Left lung (tissue), 4 donors: ENCODE measurements at regions not wholly inside any gene's neighbourhood (a gene's known extent, or its start where the extent isn't known, plus 50 kb on each side); places are given as distances from the start of the nearest gene placed in this dataset.

Source experiments
- ATAC-seq: fragments of 200-7000 bp; cut with Tn5 transposase; one replicate; pipeline ENCODE4 v1.9.1; 2020; ENCODE audit warnings: moderate library complexity
- DNase-seq, 4 donors: peaks; one replicate each; pipeline ENCODE4 v3.0.0-alpha.2; 2013 to 2020
- H3K27ac ChIP-seq, 2 donors: fragments of 200-600 bp; sonication (generic) in 1 of 2; one replicate each; pipeline versions ENCODE4 v1.5.0 to v1.8.0; 2020 to 2021
- H3K27me3 ChIP-seq, 2 donors: fragments of 200-600 bp; sonication (generic) in 1 of 2; one replicate each; pipeline versions ENCODE4 v1.5.0 to v1.8.0; 2020 to 2021
- H3K36me3 ChIP-seq, 2 donors: fragments of 200-600 bp; sonication (generic) in 1 of 2; one replicate each; pipeline versions ENCODE4 v1.5.0 to v1.8.0; 2020 to 2021
- H3K4me1 ChIP-seq, 2 donors: fragments of 200-600 bp; one replicate each; pipeline ENCODE4 v1.8.0; 2021
- H3K4me3 ChIP-seq, 2 donors: fragments of 200-600 bp; sonication (generic) in 1 of 2; one replicate each; pipeline versions ENCODE4 v1.5.0 to v1.8.0; 2020 to 2021; ENCODE audit warnings: mild to moderate bottlenecking in 1 of 2
- H3K9me3 ChIP-seq, 2 donors: fragments of 200-600 bp; sonication (generic) in 1 of 2; one replicate each; pipeline versions ENCODE4 v1.5.0 to v1.8.0; 2020 to 2021
- CTCF ChIP-seq, 2 donors: fragments of 200-600 bp; sonication (generic) in 1 of 2; IDR thresholded peaks; one replicate each; pipeline versions ENCODE4 v1.5.0 to v1.8.0; 2021; ENCODE audit warnings: antibody characterized with exemption in 2 of 2
- intact Hi-C, 2 donors: fragments of 100-400 bp; cut with DNase I; formaldehyde crosslinking; loops; one replicate each; pipeline versions ENCODE4 v1.11.2 to v1.14.2; 2022
- donor health status: DM: no; HTN: yes; CAD: no.
- donor health status: DM: no; HTN: no; CAD: no.

DNA sequence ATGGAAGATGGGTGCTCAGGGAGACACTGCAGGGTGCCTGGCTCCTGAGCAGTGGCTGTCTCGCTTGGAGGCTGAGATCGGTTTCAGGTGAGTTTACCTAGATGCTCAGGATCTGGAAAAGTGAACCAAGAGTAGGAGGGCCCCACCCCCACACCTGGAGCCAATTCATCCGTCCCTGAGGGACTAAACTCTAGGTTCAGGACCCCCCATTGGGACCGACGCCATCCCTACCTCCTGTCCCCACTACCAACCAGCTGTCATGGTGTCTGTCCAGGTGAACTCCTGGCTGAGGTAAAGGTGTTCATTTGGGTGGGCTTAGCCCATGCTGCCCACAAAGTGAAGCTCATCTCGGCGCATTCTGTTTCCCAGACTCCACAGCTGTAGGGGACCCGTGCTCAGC, 174.6 kb upstream of the PLPP4 start:
- H3K27me3 ChIP-seq: no peaks in the 10 kb centered on the region
- intact Hi-C loops: no loop called here
- TF ChIP-seq CTCF (IDR thresholded peaks at IDR 0.05): no peak
- no peaks in the 10 kb centered on the region for H3K36me3 ChIP-seq
- ATAC-seq (no peak), DNase-seq (no peak)
- H3K4me1 ChIP-seq: no peaks in the 10 kb centered on the region
- H3K27ac ChIP-seq: no peak overlapping the region
- H3K4me3 ChIP-seq: no peak overlapping the region
- no peaks in the 10 kb centered on the region for H3K9me3 ChIP-seq

DNA sequence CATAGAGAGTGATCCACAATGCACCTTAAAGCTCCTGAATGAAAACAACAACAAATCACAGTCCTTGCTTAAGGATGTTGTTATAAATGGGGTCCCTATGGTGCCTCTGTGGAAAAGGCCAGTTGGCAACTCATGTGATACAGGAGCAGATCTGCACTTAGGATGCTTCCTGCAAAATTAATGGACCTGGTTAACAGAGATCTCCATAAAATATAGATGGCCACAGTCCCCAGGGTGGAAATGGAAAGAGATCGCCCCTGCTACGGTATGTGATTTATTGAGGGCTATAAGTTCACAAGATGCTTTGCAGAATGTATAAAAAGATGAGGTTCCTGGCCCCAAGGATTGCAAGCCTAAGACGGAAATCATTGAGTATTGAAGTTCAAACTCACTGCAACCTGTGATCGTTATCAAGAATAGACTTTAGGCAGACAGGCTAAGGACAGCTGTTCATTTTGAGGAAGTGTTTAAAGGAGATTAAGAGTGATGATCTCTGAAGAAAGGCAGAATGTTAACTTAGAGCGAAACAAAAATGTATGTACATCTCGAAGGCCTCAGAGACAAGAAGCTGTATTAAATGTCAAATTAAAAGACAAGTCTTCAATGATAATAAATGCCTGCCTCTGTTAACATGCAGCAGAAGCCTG, 174.1 kb upstream of the PLPP4 start:
- no peaks in the 10 kb centered on the region for H3K4me1 ChIP-seq
- no peaks in the 10 kb centered on the region for H3K36me3 ChIP-seq
- TF ChIP-seq CTCF (IDR thresholded peaks at IDR 0.05): no peak
- DNase-seq (no peak), ATAC-seq (no peak)
- no peak overlapping the region for H3K4me3 ChIP-seq
- no peaks in the 10 kb centered on the region for H3K9me3 ChIP-seq
- no peak overlapping the region for H3K27ac ChIP-seq
- no peaks in the 10 kb centered on the region for H3K27me3 ChIP-seq
- intact Hi-C loops: no loop called here

DNA sequence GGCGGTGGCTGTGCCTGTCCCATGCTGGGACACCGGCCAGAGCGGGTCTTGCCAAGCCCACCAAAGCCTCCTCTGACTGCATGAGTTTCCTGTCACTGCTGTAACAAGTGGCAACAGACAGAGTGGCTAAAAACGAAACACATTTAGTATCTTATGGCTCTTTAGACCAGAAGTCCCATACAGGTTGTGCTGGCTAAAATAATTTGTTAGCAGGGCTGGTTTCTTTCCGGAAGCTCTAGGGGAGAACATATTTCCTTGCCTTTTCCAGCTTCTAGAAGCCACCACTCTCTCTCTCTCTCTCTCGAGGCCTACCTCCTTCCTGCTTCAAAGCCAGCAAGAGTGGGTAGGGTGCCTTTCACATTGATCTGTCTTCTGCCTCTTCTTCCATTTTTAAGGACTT, 171.6 kb upstream of the PLPP4 start:
- H3K9me3 ChIP-seq: no peaks in the 10 kb centered on the region
- no peak overlapping the region for H3K27ac ChIP-seq
- H3K4me3 ChIP-seq: no peak overlapping the region
- no peaks in the 10 kb centered on the region for H3K4me1 ChIP-seq
- no peaks in the 10 kb centered on the region for H3K36me3 ChIP-seq
- no peaks in the 10 kb centered on the region for H3K27me3 ChIP-seq
- no peak for TF ChIP-seq CTCF (IDR thresholded peaks at IDR 0.05)
- DNase-seq (no peak), ATAC-seq (no peak)
- intact Hi-C loops: no loop called here

- no peak for TF ChIP-seq CTCF (IDR thresholded peaks at IDR 0.05)
- peak; percentile 62 for ATAC-seq
- H3K9me3 ChIP-seq: no peaks in the 10 kb centered on the region
These were observed 170.7 kb upstream of the PLPP4 start for GRCh38 chr10:120286280-120286679.

GRCh38 chr10:120300513-120300912, 156.5 kb upstream of the PLPP4 start:
- Histone ChIP-seq H3K27me3 (no peaks in the 10 kb centered on the region), H3K4me3 (no peak overlapping the region), H3K9me3 (no peaks in the 10 kb centered on the region), H3K4me1 (no peaks in the 10 kb centered on the region), H3K36me3 (no peaks in the 10 kb centered on the region), H3K27ac (no peak overlapping the region)
- DNase-seq (no peak), ATAC-seq (no peak)
- intact Hi-C loops: no loop called here
- TF ChIP-seq CTCF (IDR thresholded peaks at IDR 0.05): no peak

More at GRCh38 chr10:120286280-120286679, 170.7 kb upstream of the PLPP4 start:
- Histone ChIP-seq H3K27me3 (no peaks in the 10 kb centered on the region), H3K4me1 (no peaks in the 10 kb centered on the region), H3K4me3 (no peak overlapping the region), H3K36me3 (no peaks in the 10 kb centered on the region), H3K27ac (no peak overlapping the region)
- intact Hi-C loops: no loop called here
- no peak for DNase-seq
